Activated B cell treated with CpG ODN at 0.5 μM for 24 hours (primary cell): ENCODE measurements at regions not wholly inside any gene's neighbourhood (a gene's known extent, or its start where the extent isn't known, plus 50 kb on each side); places are given as distances from the start of the nearest gene placed in this dataset.

Experiments
- ATAC-seq: fragments of 200-7000 bp; cut with Tn5 transposase; one replicate; pipeline ENCODE4 v1.10.0; 2021; ENCODE audit warnings: low read depth, mild to moderate bottlenecking, moderate library complexity
- CTCF ChIA-PET: fragments of 350-600 bp; sonication (Branson Sonifier 250); formaldehyde crosslinking; loops from one replicate; lab custom pipeline; 2021; ENCODE audit warnings: antibody characterized with exemption; lab: Charles Lee
- POLR2A ChIA-PET: fragments of 350-600 bp; sonication (Branson Sonifier 250); formaldehyde crosslinking; loops from one replicate; lab custom pipeline; 2021; ENCODE audit warnings: antibody characterized with exemption; lab: Charles Lee
- DNase-seq: peaks from one replicate; pipeline ENCODE4 v3.0.0; 2022
- H3K27ac Mint-ChIP-seq: one replicate; pipeline ENCODE4 v1.8.0; 2020; ENCODE audit warnings: mixed read lengths
- H3K27me3 Mint-ChIP-seq: one replicate; pipeline ENCODE4 v1.8.0; 2021; ENCODE audit warnings: mixed read lengths
- H3K36me3 Mint-ChIP-seq: one replicate; pipeline ENCODE4 v1.8.0; 2021; ENCODE audit warnings: low read depth, mixed read lengths
- H3K4me1 Mint-ChIP-seq: one replicate; pipeline ENCODE4 v1.8.0; 2021; ENCODE audit warnings: mixed read lengths
- H3K4me3 Mint-ChIP-seq: one replicate; pipeline ENCODE4 v1.8.0; 2020; ENCODE audit warnings: mild to moderate bottlenecking, mixed read lengths
- H3K9me3 Mint-ChIP-seq: one replicate; pipeline ENCODE4 v1.8.0; 2020; ENCODE audit warnings: mixed read lengths
- CTCF ChIP-seq: fragments of 200-600 bp; IDR thresholded peaks from one replicate; pipeline ENCODE4 v1.8.0; 2022; ENCODE audit warnings: antibody characterized with exemption, mild to moderate bottlenecking
- intact Hi-C: fragments of 100-400 bp; cut with micrococcal nuclease; formaldehyde crosslinking; loops from one replicate; pipeline ENCODE4 v1.15.1; 2024

- intact Hi-C loops: loop anchor here (5.0 kb wide), 1 partner anchor 121 kb away; no protein-coding TSS in a partner anchor
- TF ChIP-seq CTCF: no peak
- POLR2A ChIA-PET: no interaction called here
- H3K9me3 Mint-ChIP-seq: peaks cover 9% of the 10 kb centered on the region
- ATAC-seq: no peak
- peaks cover 3% of the 10 kb centered on the region for H3K27me3 Mint-ChIP-seq
- DNase-seq: no peak
- no peak overlapping the region for H3K27ac Mint-ChIP-seq
- no peak overlapping the region for H3K4me3 Mint-ChIP-seq
- H3K4me1 Mint-ChIP-seq: peaks cover 25% of the 10 kb centered on the region
- H3K36me3 Mint-ChIP-seq: no peaks in the 10 kb centered on the region
- CTCF ChIA-PET: no interaction called here
These were observed 362.8 kb downstream of the SFMBT2 start for GRCh38 chr10:7048061-7048460.

GRCh38 chr10:7046615-7047014, 364.2 kb downstream of the SFMBT2 start:
- DNase-seq (no peak), ATAC-seq (peak; percentile 47)
- intact Hi-C loops: loop anchor here (5.0 kb wide), 1 partner anchor 119 kb away; no protein-coding TSS in a partner anchor
- POLR2A ChIA-PET: interaction anchor here (0.6 kb wide), 1 partner anchor 753 kb away, joined by 3 read pairs; no protein-coding TSS in a partner anchor
- peaks cover 2% of the 10 kb centered on the region for H3K27me3 Mint-ChIP-seq
- no peak for TF ChIP-seq CTCF
- H3K36me3 Mint-ChIP-seq: no peaks in the 10 kb centered on the region
- CTCF ChIA-PET: interaction anchor here (1.2 kb wide), 1 partner anchor 126 kb away, joined by 3 read pairs; no protein-coding TSS in a partner anchor
- no peak overlapping the region for H3K4me3 Mint-ChIP-seq
- H3K4me1 Mint-ChIP-seq: peaks cover 25% of the 10 kb centered on the region
- H3K27ac Mint-ChIP-seq: no peak overlapping the region
- peaks cover 9% of the 10 kb centered on the region for H3K9me3 Mint-ChIP-seq

DNA sequence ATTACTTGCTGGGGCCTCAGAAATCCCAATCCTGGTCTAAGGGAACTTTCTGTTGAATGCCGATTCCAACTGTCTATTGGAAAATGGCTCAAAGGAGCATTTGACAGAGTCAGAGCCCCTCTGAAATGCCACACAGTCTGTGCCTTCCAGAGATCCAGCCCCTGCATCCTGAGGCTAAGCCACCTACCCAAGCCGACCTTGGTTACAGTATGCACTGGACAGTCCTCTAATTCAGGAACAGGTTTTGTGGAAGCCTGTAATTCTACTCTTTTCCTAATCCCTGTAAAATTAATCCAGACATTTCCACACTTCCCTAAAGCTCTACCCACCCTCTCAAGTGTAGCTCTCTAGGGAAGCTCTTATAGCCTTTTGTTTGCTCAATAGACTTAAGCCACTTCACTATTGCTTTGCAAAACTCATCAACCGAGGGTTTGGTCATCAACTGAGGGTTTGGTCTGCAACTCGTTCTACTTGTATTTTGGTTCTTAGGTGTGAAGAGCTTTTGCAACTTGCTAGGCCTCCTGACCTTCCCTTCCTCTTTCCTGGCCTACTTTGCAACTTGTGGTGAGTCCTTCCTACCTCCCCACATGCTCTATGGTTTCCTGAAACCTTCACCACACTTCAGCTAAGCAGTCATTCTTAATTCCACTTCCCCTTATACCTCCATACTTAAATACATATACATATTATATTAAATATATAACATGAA, 364.8 kb downstream of the SFMBT2 start:
- peaks cover 9% of the 10 kb centered on the region for H3K9me3 Mint-ChIP-seq
- intact Hi-C loops: loop anchor here (5.0 kb wide), 1 partner anchor 119 kb away; no protein-coding TSS in a partner anchor
- peaks cover 25% of the 10 kb centered on the region for H3K4me1 Mint-ChIP-seq
- H3K36me3 Mint-ChIP-seq: no peaks in the 10 kb centered on the region
- ChIA-PET POLR2A (interaction anchor here (0.6 kb wide), 1 partner anchor 753 kb away, joined by 3 read pairs; no protein-coding TSS in a partner anchor), CTCF (no interaction called here)
- H3K27me3 Mint-ChIP-seq: peaks cover 2% of the 10 kb centered on the region
- ATAC-seq: peak; percentile 37
- DNase-seq: no peak
- H3K4me3 Mint-ChIP-seq: no peak overlapping the region
- no peak for TF ChIP-seq CTCF
- no peak overlapping the region for H3K27ac Mint-ChIP-seq

- CTCF ChIA-PET: no interaction called here
- Mint-ChIP-seq H3K4me3 (no peak overlapping the region), H3K4me1 (peaks cover 25% of the 10 kb centered on the region), H3K27me3 (peaks cover 7% of the 10 kb centered on the region), H3K9me3 (no peaks in the 10 kb centered on the region), H3K36me3 (no peaks in the 10 kb centered on the region), H3K27ac (no peak overlapping the region)
- POLR2A ChIA-PET: no interaction called here
- ATAC-seq: no peak
- DNase-seq: no peak
- TF ChIP-seq CTCF: no peak
- intact Hi-C loops: no loop called here
These were observed 367.7 kb downstream of the SFMBT2 start for GRCh38 chr10:7043055-7043653.

- ATAC-seq (no peak), DNase-seq (no peak)
- no peak overlapping the region for H3K4me3 Mint-ChIP-seq
- peaks cover 25% of the 10 kb centered on the region for H3K4me1 Mint-ChIP-seq
- no peaks in the 10 kb centered on the region for H3K36me3 Mint-ChIP-seq
- no peak for TF ChIP-seq CTCF
- ChIA-PET CTCF (no interaction called here), POLR2A (no interaction called here)
- peaks cover 7% of the 10 kb centered on the region for H3K27me3 Mint-ChIP-seq
- intact Hi-C loops: no loop called here
- no peaks in the 10 kb centered on the region for H3K9me3 Mint-ChIP-seq
- no peak overlapping the region for H3K27ac Mint-ChIP-seq
These were observed 368.3 kb downstream of the SFMBT2 start for GRCh38 chr10:7042419-7043054.
